ENCODE measurements at regions not wholly inside any gene's neighbourhood (a gene's known extent, or its start where the extent isn't known, plus 50 kb on each side); places are given as distances from the start of the nearest gene placed in this dataset.

GRCh38 chr2:59903994-59904544 lies 649.4 kb downstream of the BCL11A start:
- DNase-seq: no peak

GRCh38 chr2:59900728-59901452 lies 652.6 kb downstream of the BCL11A start:
- DNase-seq: no peak

- DNase-seq: no peak
These were observed 653.8 kb downstream of the BCL11A start for GRCh38 chr2:59899692-59900091.

GRCh38 chr2:59896499-59897245 lies 656.8 kb downstream of the BCL11A start:
- DNase-seq: no peak

- no peak for DNase-seq
These were observed 659.8 kb downstream of the BCL11A start for GRCh38 chr2:59893612-59894011.

GRCh38 chr2:59892398-59892797 lies 661.1 kb downstream of the BCL11A start:
- no peak for DNase-seq

GRCh38 chr2:59889305-59889704 lies 664.1 kb downstream of the BCL11A start:
- DNase-seq: no peak

GRCh38 chr2:59888706-59889105 lies 664.7 kb downstream of the BCL11A start:
- DNase-seq: no peak

- DNase-seq: peak; percentile 49
These were observed 665.4 kb downstream of the BCL11A start for GRCh38 chr2:59888015-59888414.

- no peak for DNase-seq
These were observed 666.1 kb downstream of the BCL11A start for GRCh38 chr2:59887366-59887765.

- DNase-seq: no peak
These were observed 666.7 kb downstream of the BCL11A start for GRCh38 chr2:59886759-59887158.

- no peak for DNase-seq
These were observed 667.9 kb downstream of the BCL11A start for GRCh38 chr2:59885541-59885940.

GRCh38 chr2:59884166-59884565 lies 669.3 kb downstream of the BCL11A start:
- DNase-seq: no peak

GRCh38 chr2:59882822-59883221 lies 670.6 kb downstream of the BCL11A start:
- DNase-seq: no peak

- no peak for DNase-seq
These were observed 671.2 kb downstream of the BCL11A start for GRCh38 chr2:59882279-59882678.

- no peak for DNase-seq
These were observed 672.2 kb downstream of the BCL11A start for GRCh38 chr2:59881218-59881617.

GRCh38 chr2:59879700-59880131 lies 673.7 kb downstream of the BCL11A start:
- no peak for DNase-seq

- DNase-seq: no peak
These were observed 677.6 kb downstream of the BCL11A start for GRCh38 chr2:59875836-59876235.

GRCh38 chr2:59874971-59875755 lies 678.3 kb downstream of the BCL11A start:
- no peak for DNase-seq

GRCh38 chr2:59874361-59874760 lies 679.1 kb downstream of the BCL11A start:
- DNase-seq: no peak

GRCh38 chr2:59871830-59872229 lies 681.6 kb downstream of the BCL11A start:
- no peak for DNase-seq

- no peak for DNase-seq
These were observed 684.5 kb downstream of the BCL11A start for GRCh38 chr2:59868981-59869380.

- DNase-seq: no peak
These were observed 687.0 kb downstream of the BCL11A start for GRCh38 chr2:59866436-59866835.

All from central memory CD4-positive, alpha-beta T cell (primary cell).